Neuronal stem cell (in vitro differentiated cells): ENCODE measurements at regions not wholly inside any gene's neighbourhood (a gene's known extent, or its start where the extent isn't known, plus 50 kb on each side); places are given as distances from the start of the nearest gene placed in this dataset.

Experiments
- DNase-seq: peaks from one replicate; pipeline ENCODE4 v3.0.0-alpha.2; 2013; ENCODE audit warnings: low spot score
- H2AFZ ChIP-seq: one replicate; pipeline ENCODE4 v1.6.1; 2013; ENCODE audit warnings: mild to moderate bottlenecking, low read length, inconsistent platforms
- H2AK5ac ChIP-seq: 2 replicates; pipeline ENCODE4 v1.6.1; 2013; ENCODE audit warnings: low read depth, mild to moderate bottlenecking, inconsistent platforms, low read length, moderate library complexity, mixed read lengths
- H2BK120ac ChIP-seq: 2 replicates; pipeline ENCODE4 v1.6.1; 2013; ENCODE audit warnings: low read depth, mild to moderate bottlenecking, inconsistent platforms, low read length, moderate library complexity, mixed read lengths
- H2BK12ac ChIP-seq: one replicate; pipeline ENCODE4 v1.6.1; 2013; ENCODE audit warnings: low read length, inconsistent platforms
- H2BK15ac ChIP-seq: 2 replicates; pipeline ENCODE4 v1.6.1; 2013; ENCODE audit warnings: mild to moderate bottlenecking, low read length, inconsistent platforms, mixed read lengths
- H2BK5ac ChIP-seq: one replicate; pipeline ENCODE4 v1.6.1; 2013; ENCODE audit warnings: inconsistent platforms, mild to moderate bottlenecking, low read length, moderate library complexity
- H3K14ac ChIP-seq: one replicate; pipeline ENCODE4 v1.6.1; 2013; ENCODE audit warnings: low read length, inconsistent platforms
- H3K18ac ChIP-seq: 2 replicates; pipeline ENCODE4 v1.6.1; 2013; ENCODE audit warnings: low read length, inconsistent platforms
- H3K23ac ChIP-seq: 2 replicates; pipeline ENCODE4 v1.6.1; 2013; ENCODE audit warnings: low read depth, mild to moderate bottlenecking, mixed read lengths, low read length, inconsistent platforms; ENCODE audit not compliant: poor library complexity
- H3K27ac ChIP-seq: replicated peaks from 3 replicates; pipeline ENCODE4 v1.5.1; 2013; ENCODE audit warnings: low read length, inconsistent platforms
- H3K27me3 ChIP-seq, 3 experiments: 2 replicates each; pipeline ENCODE4 v1.6.1; 2013; ENCODE audit warnings: low read length in 3 of 3, mild to moderate bottlenecking in 2 of 3, inconsistent platforms in 1 of 3, low read depth in 1 of 3, mixed read lengths in 1 of 3, moderate library complexity in 1 of 3; ENCODE audit not compliant: control insufficient read depth in 3 of 3, insufficient read depth in 3 of 3
- H3K36me3 ChIP-seq, 2 donors: replicated peaks in 1 of 2; 2 replicates each; pipeline ENCODE4 v1.6.1; 2013; ENCODE audit warnings: low read length in 2 of 2; ENCODE audit not compliant: control insufficient read depth in 2 of 2, insufficient read depth in 2 of 2
- H3K4ac ChIP-seq: 2 replicates; pipeline ENCODE4 v1.6.1; 2013; ENCODE audit warnings: inconsistent platforms, mild to moderate bottlenecking, low read length, moderate library complexity
- H3K4me1 ChIP-seq, 2 donors: 1 replicate in 1 of 2; 2 replicates in 1 of 2; pipeline ENCODE4 v1.6.1; 2013; ENCODE audit warnings: low read length in 2 of 2, low read depth in 1 of 2; ENCODE audit not compliant: control insufficient read depth in 2 of 2, insufficient read depth in 1 of 2
- H3K4me2 ChIP-seq: one replicate; pipeline ENCODE4 v1.6.1; 2013; ENCODE audit warnings: mild to moderate bottlenecking, low read length, inconsistent platforms; ENCODE audit not compliant: insufficient read depth, poor library complexity, severe bottlenecking
- H3K4me3 ChIP-seq, 2 donors: 2 replicates each; pipeline ENCODE4 v1.5.1; 2013; ENCODE audit warnings: low read length in 2 of 2, mild to moderate bottlenecking in 2 of 2, inconsistent platforms in 1 of 2, moderate library complexity in 1 of 2
- H3K79me1 ChIP-seq: one replicate; pipeline ENCODE4 v1.6.1; 2013; ENCODE audit warnings: low read depth, mild to moderate bottlenecking, inconsistent platforms, low read length, moderate library complexity
- H3K9ac ChIP-seq: one replicate; pipeline ENCODE4 v1.6.1; 2013; ENCODE audit warnings: mild to moderate bottlenecking, low read depth, low read length, inconsistent platforms; ENCODE audit not compliant: poor library complexity
- H3K9me3 ChIP-seq, 2 donors: replicated peaks in 1 of 2; 2 replicates each; pipeline versions ENCODE3 to v1.6.1; 2013; ENCODE audit warnings: low read length in 2 of 2, mild to moderate bottlenecking in 2 of 2, inconsistent platforms in 1 of 2, low read depth in 1 of 2, mixed read lengths in 1 of 2, moderate library complexity in 1 of 2; ENCODE audit not compliant: control insufficient read depth in 2 of 2, insufficient read depth in 1 of 2
- H4K8ac ChIP-seq: one replicate; pipeline ENCODE4 v1.6.1; 2013; ENCODE audit warnings: low read depth, mild to moderate bottlenecking, inconsistent platforms, low read length, moderate library complexity
- H4K91ac ChIP-seq: one replicate; pipeline ENCODE4 v1.6.1; 2013; ENCODE audit warnings: low read length, low read depth, mild to moderate bottlenecking, inconsistent platforms; ENCODE audit not compliant: poor library complexity
- whole genome bisulfite sequencing, 2 donors: extraction: QIAGEN DNeasy Blood & Tissue Kit; methylation state at CpG; one replicate each; pipeline ENCODE4 v1.1.7; 2013; ENCODE audit warnings: missing lambda C conversion rate in 2 of 2, mixed read lengths in 1 of 2; ENCODE audit not compliant: insufficient read length in 2 of 2, insufficient replicate concordance in 1 of 2; ENCODE audit errors: extremely low coverage in 2 of 2; 5-methylcytosine and 5-hydroxymethylcytosine counted together

DNA sequence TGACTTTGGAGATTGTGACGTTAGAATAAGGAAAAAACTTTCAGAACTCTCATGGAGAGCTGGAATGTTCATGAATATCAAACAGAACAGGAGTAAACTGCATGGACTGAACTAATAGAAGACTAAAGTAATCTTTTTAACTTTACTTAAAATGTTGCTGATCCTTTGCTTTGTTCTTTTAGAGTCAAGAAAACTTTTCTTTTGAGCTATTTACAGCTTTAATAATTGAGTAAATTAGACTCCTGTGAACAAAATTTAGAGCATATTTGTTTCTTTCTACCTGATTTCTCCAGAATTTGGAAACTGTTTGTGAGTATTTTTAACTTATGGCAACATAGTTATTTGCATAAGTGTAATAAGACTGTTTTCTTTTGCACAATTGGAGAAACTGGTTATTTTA is 146.3 kb downstream of the CDCA7 start:
- Histone ChIP-seq H2BK120ac (no peak overlapping the region), H3K9me3 (peaks cover 0 to 18% of the 10 kb centered on the region in 2 donors)
- no CpG with 5 or more reads among the region's 1 CpG for WGBS, 2 donors

DNA sequence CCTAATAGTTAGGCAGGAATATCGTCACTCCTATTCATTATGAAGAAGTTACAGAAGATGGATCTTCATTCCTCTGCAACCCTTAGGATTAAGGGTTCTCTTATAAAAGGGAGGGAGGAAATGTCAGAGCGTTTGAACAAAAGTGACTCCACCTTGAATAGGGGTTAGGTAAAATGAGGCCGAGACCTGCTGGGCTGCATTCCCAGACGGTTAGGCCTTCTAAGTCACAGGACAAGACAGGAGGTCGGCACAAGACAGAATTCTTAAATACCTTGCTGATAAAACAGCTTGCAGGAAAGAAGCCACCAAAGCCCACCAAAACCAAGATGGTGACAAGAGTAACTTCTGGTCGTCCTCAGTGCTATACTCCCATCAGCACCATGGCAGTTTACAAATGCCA is 147.6 kb downstream of the CDCA7 start:
- no peak overlapping the region for H2AK5ac ChIP-seq
- no peak overlapping the region for H2BK15ac ChIP-seq
- H2BK120ac ChIP-seq = no peak overlapping the region
- H3K9ac ChIP-seq = no peak overlapping the region
- no peak for DNase-seq
- H2AFZ ChIP-seq = no peak overlapping the region
- H4K91ac ChIP-seq = no peak overlapping the region
- no peak overlapping the region for H3K23ac ChIP-seq
- H3K36me3 ChIP-seq = no peaks in the 10 kb centered on the region
- H3K18ac ChIP-seq = no peak overlapping the region
- no peak overlapping the region for H3K4ac ChIP-seq
- no peaks in the 10 kb centered on the region for H3K27me3 ChIP-seq
- no peak overlapping the region for H4K8ac ChIP-seq
- no CpG with 5 or more reads among the region's 6 CpGs for WGBS, 2 donors
- no peak overlapping the region for H3K4me2 ChIP-seq
- peaks cover 0 to 16% of the 10 kb centered on the region in 2 donors for H3K9me3 ChIP-seq
- H3K4me3 ChIP-seq = no peak overlapping the region
- H3K4me1 ChIP-seq = no peaks in the 10 kb centered on the region
- no peak overlapping the region for H2BK5ac ChIP-seq
- H3K79me1 ChIP-seq = no peaks in the 10 kb centered on the region
- no peak overlapping the region for H3K14ac ChIP-seq
- H2BK12ac ChIP-seq = no peak overlapping the region
- no peak overlapping the region for H3K27ac ChIP-seq

More for the DNA sequence above, 146.3 kb downstream of the CDCA7 start:
- H3K9ac ChIP-seq = no peak overlapping the region
- H3K27ac ChIP-seq = no peak overlapping the region
- no peak for DNase-seq
- H3K79me1 ChIP-seq = no peaks in the 10 kb centered on the region
- H4K91ac ChIP-seq = no peak overlapping the region
- H3K4me1 ChIP-seq = no peaks in the 10 kb centered on the region
- H3K27me3 ChIP-seq = no peaks in the 10 kb centered on the region
- H4K8ac ChIP-seq = no peak overlapping the region
- no peak overlapping the region for H3K4ac ChIP-seq
- no peak overlapping the region for H3K23ac ChIP-seq
- no peak overlapping the region for H2AFZ ChIP-seq
- no peak overlapping the region for H2BK5ac ChIP-seq
- no peak overlapping the region for H2AK5ac ChIP-seq
- no peak overlapping the region for H3K4me2 ChIP-seq
- H3K4me3 ChIP-seq = no peak overlapping the region
- H3K36me3 ChIP-seq = no peaks in the 10 kb centered on the region
- no peak overlapping the region for H3K18ac ChIP-seq
- H2BK12ac ChIP-seq = no peak overlapping the region
- H2BK15ac ChIP-seq = no peak overlapping the region
- no peak overlapping the region for H3K14ac ChIP-seq

DNA sequence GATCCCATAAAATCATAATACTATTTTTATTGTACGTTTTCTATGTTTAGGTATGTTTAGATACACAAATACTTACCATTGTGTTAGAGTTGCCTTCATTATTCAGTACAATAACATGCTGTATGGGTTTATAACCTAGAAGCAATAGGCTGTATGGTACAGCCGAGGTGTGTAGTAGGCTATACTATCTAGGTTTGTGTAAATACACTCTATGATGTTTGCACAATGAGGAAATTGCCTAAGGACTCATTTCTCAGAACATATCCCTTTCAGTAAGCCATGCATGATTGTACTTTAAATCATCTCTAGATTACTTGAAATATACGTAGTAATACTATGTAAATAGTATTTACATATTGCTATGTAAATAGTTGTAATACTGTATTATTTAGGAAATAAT is 156.7 kb downstream of the CDCA7 start:
- Histone ChIP-seq H3K9me3 (no peaks in the 10 kb centered on the region), H2AFZ (no peak overlapping the region), H2BK120ac (no peak overlapping the region), H3K36me3 (no peaks in the 10 kb centered on the region), H2BK5ac (no peak overlapping the region), H3K23ac (no peak overlapping the region), H4K8ac (no peak overlapping the region), H3K18ac (no peak overlapping the region), H2BK15ac (no peak overlapping the region), H3K9ac (no peak overlapping the region), H3K4me1 (no peaks in the 10 kb centered on the region), H3K4me3 (no peak overlapping the region), H3K4me2 (no peak overlapping the region), H2BK12ac (no peak overlapping the region), H3K27me3 (peaks cover 0 to 4% (median 0%) of the 10 kb centered on the region in 3 experiments), H4K91ac (no peak overlapping the region), H2AK5ac (no peak overlapping the region), H3K27ac (no peak overlapping the region), H3K4ac (no peak overlapping the region), H3K14ac (no peak overlapping the region), H3K79me1 (no peaks in the 10 kb centered on the region)
- no peak for DNase-seq
- WGBS, 2 donors = no CpG with 5 or more reads among the region's 3 CpGs

DNA sequence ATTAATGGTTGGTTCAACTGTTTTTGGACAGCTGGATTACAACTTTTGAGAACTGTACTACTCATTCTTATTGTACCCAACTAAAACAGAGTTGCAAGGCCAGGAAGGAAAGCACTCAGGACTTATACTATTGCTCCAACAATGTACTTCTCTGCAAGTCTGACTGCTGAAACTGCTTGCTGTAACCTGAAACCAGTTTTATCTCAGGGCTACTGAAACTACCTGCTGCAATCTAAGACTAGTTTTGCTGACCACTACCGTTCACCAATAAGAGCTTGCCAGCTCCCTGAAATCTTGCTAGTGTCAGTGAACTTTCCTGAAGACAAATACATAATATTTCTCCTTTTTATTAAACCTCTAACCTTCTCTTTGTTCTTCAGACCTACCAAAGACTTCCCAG is 157.3 kb downstream of the CDCA7 start:
- no peak overlapping the region for H2BK15ac ChIP-seq
- no peak overlapping the region for H3K4ac ChIP-seq
- no peak overlapping the region for H3K23ac ChIP-seq
- no peak overlapping the region for H2BK120ac ChIP-seq
- no peak overlapping the region for H3K9ac ChIP-seq
- H3K9me3 ChIP-seq = no peaks in the 10 kb centered on the region
- no peak overlapping the region for H2BK5ac ChIP-seq
- no peak overlapping the region for H2AK5ac ChIP-seq
- peaks cover 0 to 4% (median 0%) of the 10 kb centered on the region in 3 experiments for H3K27me3 ChIP-seq
- peak overlapping the region; percentile 13 for H2AFZ ChIP-seq
- WGBS, 2 donors = no CpG with 5 or more reads among the region's 1 CpG
- no peaks in the 10 kb centered on the region for H3K4me1 ChIP-seq
- H3K36me3 ChIP-seq = no peaks in the 10 kb centered on the region
- H3K18ac ChIP-seq = no peak overlapping the region
- H2BK12ac ChIP-seq = no peak overlapping the region
- no peak overlapping the region for H3K4me2 ChIP-seq
- no peak overlapping the region for H3K27ac ChIP-seq
- no peak overlapping the region for H4K8ac ChIP-seq
- no peak overlapping the region for H4K91ac ChIP-seq
- no peak overlapping the region for H3K14ac ChIP-seq
- no peaks in the 10 kb centered on the region for H3K79me1 ChIP-seq
- DNase-seq = no peak
- H3K4me3 ChIP-seq = no peak overlapping the region
